CD4-positive, alpha-beta T cell treated with Interleukin-4 for 1 hour (primary cell): ENCODE measurements at regions not wholly inside any gene's neighbourhood (a gene's known extent, or its start where the extent isn't known, plus 50 kb on each side); places are given as distances from the start of the nearest gene placed in this dataset.
"Not testable (repeated sequence)": the region's sequence is repeated elsewhere in the genome, so short reads cannot be mapped to it uniquely, and the experiment has no call there.

ENCODE experiments used
- DNase-seq, 2 donors: peaks; one replicate each; pipeline ENCODE4 v3.0.0-alpha.2; 2020 to 2022

GRCh38 chr20:1825507-1825906 is 69.7 kb upstream of the SIRPA start:
- no peak for DNase-seq

DNA sequence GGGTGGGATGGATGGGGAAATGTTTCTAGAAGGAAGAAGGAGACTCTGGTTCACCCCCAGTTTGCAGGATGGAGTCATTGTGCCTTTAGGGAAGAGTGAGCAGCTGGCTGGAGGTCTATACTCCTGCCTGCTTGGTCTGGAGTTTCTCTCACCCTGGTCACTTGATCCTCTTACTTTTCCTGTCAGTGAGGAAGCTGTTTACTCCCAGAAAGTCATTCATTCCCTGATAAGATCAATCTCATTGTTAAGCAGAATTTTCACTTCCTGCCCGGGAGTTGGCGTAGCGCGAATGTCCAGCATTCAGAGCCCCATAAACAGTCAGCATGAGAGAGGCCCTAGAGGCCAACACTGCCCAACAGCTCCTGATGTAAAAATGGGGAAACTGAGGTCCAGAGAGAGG is 70.4 kb upstream of the SIRPA start:
- DNase-seq, result no peak

GRCh38 chr20:1824181-1824580 is 71.0 kb upstream of the SIRPA start:
- DNase-seq, result no peak

DNA sequence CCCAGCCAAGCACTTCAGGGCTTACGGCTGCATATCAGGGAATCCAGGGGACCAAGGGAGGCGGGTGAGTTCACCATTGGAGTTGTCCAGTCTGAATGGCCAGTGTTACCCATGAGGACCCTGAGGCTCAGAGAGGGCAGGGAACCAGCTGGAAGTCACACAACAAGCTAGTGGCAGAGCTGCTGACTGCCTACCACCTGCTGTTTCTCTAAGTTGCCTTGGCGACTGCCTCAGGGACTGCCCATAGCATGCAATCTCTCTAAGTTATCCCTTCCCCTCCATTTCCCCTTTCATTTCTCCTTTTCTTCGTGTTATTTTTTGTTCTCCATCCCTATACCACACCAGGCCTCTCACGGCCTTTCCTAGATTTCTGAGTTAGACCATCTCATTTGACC is 71.8 kb upstream of the SIRPA start:
- peak in 1 of 2 donors; percentile 33 for DNase-seq

GRCh38 chr20:1822564-1823449 is 72.4 kb upstream of the SIRPA start:
- no peak for DNase-seq

GRCh38 chr20:1820138-1821079 is 74.8 kb upstream of the SIRPA start:
- peak in 1 of 2 donors; percentile 78 for DNase-seq

DNA sequence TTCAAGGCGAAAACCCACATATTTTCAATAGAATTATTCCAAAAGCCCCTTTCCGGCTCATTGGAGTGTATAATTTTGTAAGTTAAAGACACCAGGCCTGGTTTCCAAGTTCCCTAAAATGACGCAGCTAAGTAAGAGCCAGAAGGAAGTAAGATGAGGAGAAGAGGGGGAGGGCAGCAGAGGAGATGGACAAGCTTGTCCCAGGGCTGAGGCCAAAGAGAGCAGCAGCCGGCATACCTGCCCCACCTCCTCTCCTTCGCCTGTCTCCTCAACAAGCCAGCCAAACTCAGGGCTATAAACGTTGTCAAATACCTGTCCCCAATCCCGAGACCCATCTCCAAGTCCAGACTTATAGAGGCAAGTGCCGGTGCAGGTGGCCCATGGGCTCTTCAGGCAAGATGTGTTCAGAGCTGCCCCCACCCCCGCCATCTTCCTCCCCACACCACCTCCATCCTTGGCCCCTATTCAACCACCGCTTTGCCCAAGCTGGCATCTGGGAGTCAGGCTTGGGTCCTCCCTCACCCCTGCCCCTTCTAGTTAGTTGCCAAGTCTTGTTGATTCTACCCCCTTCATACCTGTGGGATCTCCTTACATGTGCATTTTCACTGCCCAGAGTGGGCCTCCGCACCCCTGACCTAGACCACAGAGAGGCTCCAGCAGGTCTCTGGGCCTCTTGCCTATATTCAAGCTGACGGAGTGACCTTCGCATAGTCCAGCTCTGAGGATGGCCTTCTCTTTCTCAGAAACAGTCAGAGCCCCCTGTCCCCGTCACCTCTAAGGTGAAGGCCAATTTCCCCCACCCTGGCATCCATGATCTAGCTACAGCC is 75.7 kb upstream of the SIRPA start:
- DNase-seq, result peak in 1 of 2 donors; percentile 46

DNA sequence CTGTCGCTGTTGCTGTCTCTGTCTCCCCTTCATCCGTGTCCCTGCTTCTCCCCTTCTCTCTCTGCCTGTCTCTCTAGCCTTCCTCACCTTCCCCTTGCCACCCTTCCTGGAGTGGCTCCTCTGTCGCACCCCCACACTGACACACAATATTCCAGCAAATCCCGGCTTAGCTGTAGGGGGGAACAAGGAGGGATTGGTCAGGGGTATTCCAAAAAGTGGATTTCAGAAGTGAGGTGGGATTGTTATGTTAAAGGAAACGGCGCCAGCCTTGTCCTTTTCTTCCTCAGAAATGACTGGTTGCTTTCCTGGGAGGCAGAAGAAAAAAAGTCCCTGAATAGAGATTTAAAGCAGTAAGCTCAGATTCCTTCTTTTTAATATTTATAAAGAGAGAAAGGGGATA is 76.3 kb upstream of the SIRPA start:
- peak in 1 of 2 donors; percentile 11 for DNase-seq

DNA sequence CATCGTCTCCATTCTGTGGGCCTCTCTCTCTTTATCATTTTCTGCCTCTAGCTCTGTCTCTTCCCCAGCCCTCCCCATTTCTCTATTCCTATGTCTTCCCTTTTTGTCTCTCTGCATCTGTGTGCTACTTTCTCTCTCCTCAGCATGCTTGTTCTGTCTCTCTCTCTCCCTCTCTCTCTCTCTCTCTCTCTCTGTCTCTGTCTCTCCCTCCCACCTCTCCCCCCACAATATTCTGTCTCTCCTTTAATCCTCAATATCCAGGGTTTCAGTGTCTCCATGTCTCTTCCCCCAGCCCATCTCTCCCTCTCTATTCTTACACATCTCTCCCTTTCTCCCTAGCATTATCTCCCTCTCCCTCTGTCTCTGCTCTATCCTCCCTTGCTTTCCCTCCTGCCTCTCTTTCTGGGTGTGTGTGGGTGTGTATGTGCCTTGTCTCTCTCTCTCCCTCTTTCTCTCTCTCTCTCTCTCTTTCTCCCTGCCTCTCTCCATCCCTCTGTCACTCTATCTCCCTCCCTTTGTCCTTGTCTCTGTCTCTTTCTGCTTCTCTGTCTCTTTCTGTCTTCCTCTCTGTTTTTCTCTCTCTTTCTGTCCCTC is 76.9 kb upstream of the SIRPA start:
- no peak for DNase-seq

DNA sequence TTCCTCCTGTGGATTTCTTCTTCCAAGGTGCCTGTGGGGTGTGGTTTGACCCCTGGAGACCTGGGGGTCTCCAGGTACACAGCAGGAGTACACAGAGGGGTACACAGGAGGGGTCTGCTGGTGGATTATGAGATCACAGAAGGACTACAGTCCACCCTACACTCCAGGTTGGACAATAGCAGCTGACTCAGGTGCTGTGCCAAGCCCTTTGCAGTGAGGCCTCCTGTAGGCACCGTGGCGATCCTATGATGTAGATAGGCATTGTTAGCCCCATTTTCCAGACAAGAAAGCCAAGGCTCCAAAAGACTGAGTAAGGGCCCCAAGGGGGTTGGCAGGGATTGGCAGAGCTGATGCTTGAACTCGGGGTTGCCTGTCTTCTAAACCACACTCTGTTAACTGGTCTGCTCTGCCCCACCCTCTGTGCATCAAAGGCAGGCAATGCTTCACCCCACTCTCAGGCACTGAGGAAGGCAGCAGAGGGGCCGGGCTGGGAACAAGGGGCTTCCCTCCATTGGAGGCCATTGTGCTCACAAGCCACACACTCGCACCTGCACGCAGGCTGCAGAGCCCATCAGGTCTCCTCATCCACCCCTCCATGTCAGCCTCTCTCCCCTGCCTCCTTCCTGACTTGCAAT is 77.5 kb upstream of the SIRPA start:
- DNase-seq, result no peak

DNA sequence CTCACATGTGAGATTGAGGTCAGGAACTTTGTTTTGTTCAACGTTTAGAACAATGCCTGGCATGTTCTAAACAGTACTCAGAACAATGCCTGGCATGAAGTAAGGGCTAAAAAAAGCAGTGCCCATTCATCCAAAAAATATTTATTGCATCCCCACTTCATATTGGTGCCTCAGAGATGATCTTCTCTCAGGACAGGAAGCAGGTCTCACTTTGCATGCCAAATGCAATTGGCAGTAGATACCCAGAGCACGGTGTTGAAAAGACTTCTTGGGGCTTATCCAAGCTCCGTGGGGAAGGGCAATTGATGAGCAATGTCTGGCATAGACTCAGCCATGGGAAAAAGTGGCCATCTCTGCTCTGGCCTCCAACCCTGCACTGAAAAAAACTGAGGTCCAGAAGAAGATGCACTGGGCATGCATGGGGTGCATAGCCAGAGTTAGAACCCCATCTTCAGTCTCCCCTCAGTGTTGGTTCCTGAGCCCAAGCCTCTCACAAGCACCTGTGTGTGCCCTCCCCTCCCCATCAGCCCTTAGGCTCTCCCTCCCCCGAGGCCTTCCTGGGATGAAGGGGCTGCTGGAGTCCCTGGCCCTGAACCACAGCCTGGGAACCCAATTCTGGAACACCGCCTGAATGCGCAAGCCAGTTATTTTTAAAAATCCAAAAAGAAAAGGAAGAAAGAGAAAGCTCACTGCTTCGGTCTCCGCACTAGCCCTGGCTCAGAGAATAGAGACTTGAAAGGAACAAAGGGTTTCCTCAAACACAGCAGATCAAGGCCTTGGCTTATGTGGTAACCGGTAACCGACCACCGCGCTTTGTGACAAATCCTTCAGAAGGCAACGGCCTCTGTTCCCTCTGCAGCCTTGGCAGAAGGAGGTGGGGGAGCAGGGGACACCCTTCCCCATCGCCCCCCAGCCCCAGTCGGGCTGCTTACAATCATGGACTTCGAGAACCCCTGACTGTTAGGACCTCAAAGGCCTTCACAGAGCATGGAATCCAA is 78.5 kb upstream of the SIRPA start:
- no peak for DNase-seq

DNA sequence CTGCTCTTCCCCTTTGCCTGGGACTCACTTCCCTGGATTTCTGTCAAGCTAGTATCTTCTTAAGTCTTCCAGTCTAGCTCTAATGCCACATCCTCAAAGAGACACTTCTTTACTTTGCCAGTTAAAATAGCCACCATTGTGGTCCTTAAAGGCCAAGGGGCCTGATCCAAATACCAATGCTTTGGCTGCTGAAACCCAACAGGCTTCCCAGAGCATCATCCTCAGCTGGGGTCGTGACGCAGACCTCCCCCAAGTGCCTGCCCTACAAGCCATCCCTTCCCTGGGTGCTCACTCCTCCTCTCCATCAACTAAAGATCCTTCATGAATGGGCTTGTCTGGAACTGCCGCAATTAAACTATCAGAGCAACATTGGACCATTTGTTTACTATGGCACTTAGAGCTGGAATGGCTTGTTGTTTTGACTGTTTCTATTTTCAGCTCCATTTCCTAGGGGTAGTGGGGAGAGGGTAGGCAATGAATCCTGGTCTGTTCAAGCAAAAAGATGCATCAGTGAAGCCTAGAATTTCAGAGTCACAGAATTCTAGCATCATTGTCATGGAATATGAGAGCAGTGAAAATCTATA is 79.6 kb upstream of the SIRPA start:
- no peak for DNase-seq

- not testable (repeated sequence) for DNase-seq
These were observed 80.3 kb upstream of the SIRPA start for GRCh38 chr20:1814861-1815260.

- DNase-seq, result no peak
These were observed 81.3 kb upstream of the SIRPA start for GRCh38 chr20:1813674-1814635.

DNA sequence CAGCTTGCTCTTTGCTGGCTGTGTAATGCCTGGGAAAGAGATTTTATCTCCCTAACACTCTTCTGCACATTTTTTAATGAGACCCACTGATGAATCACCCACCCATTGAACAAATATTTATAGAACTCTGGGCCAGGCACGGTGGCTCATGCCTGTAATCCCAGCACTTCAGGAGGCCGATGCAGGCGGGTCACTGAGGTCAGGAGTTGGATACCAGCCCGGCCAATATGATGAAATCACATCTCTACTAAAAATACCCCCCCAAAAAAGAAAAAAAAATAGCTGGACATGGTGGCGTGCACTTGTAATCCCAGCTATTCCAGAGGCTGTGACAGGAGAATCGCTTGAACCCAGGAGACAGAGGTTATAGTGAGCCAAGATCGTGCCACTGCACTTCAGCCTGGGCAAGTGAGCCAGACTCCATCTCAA is 82.1 kb upstream of the SIRPA start:
- DNase-seq, result no peak

- DNase-seq, result no peak
These were observed 83.3 kb upstream of the SIRPA start for GRCh38 chr20:1811621-1812498.

GRCh38 chr20:1810926-1811620 is 84.1 kb upstream of the SIRPA start:
- DNase-seq, result peak in 1 of 2 donors; percentile 43
